ENCODE measurements at regions not wholly inside any gene's neighbourhood (a gene's known extent, or its start where the extent isn't known, plus 50 kb on each side); places are given as distances from the start of the nearest gene placed in this dataset.
"Not testable (repeated sequence)": the region's sequence is repeated elsewhere in the genome, so short reads cannot be mapped to it uniquely, and the experiment has no call there.

DNA sequence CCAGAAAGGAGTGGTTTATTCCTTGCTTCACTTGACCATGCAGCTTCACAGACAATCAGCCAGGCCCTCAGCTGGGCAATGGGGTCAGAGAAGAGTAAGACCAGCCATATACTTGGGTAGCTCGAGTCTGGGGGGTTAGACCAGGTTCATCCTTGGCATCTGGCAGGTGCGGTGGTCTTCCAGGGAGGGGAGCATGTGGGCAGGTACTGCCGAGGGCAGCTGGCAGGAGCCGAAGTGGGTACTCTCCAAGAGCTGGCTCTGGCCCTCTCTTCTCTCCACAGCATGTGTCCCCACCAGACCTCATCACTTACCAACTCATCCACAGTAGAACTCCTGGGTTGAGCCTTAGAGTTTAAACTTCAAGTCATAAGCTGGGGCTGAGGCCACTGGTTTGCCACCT lies 156.8 kb downstream of the FOXD2 start:
- DNase-seq (ENCODE audit: low read depth): no peak

DNA sequence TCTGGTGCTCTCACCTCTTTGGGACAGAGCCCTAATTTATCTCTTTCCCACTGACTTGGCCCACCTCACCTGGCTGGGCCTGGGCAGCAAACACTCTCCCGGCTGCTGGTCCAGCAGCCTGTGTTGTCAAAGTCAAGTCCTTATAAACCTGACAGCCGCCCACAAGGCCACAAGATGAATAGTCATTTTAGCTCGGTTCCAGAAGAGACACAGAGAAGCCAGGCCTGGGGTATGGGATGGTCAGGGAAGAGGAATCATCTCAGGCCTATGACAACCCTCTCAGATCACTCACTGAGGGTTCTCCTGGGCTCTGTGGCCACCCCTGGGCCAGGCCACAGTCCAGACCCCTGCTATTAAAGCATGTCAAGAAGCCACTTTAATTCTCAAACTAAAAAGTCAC lies 158.5 kb downstream of the FOXD2 start:
- DNase-seq (ENCODE audit: low read depth): no peak

DNA sequence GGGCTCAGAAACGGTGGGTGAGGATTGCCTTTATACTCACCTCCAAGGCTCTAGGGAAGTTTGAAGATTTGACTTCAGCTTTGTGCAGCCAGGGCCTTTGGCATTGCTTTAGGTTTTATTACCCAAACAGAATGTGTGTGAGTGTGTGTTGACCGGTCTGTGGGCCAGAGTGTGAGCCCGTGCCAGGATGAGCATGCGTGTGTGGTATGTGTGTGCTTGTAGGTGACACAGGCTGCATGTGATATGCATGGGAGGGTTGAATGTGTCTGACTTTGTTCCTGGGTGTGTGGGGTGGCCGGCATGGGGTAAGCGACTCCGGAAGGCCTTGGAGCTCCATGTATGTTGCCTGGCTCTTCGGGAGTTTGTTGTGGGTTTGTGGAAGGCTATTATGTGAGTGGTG lies 160.5 kb downstream of the FOXD2 start:
- DNase-seq (ENCODE audit: low read depth): no peak

DNA sequence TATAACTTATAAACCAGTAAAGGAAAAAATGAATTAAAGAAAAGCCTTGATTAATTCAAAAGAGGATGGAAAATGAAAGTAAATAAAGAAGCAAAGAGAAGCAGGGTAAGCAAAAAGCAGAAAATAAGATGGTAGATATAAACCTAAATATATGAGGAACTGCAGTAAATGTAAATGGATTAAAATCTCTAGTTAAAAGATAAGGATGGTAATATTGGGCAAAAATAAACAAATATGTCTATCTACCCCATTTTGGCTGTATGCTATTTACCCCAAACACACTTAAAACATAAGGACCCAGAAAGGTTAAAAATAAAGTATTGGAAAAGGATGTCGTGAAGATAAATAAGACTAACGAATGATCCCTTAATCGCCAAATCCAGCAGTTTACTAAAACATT lies 161.9 kb downstream of the FOXD2 start:
- DNase-seq (ENCODE audit: low read depth): no peak

DNA sequence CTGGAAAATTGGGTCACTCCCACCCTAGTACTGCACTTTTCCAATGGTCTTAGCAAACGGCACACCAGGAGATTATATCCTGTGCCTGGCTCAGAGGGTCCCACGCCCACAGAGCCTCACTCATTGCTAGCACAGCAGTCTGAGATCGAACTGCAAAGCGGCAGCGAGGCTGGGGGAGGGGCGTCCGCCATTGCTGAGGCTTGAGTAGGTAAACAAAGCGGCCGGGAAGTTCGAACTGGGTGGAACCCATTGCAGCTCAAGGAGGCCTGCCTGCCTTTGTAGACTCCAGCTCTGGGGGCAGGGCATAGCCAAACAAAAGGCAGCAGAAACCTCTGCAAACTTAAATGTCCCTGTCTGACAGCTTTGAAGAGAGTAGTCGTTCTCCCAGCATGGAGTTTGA lies 164.6 kb downstream of the FOXD2 start:
- DNase-seq (ENCODE audit: low read depth): not testable (repeated sequence)

DNA sequence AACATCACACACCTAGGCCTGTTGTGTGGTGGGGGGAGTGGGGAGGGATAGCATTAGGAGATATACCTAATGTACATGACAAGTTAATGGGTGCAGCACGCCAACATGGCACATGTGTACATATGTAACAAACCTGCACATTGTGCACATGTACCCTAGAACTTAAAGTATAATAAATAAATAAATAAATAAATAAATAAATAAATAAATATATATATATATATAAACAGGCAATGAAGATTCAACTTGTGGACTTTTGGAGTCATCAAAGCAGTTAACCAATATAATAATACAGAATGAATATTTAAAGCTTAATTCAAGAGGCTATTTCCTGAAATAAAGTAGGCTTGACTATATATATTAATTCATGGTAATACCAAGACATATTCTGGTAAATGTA lies 167.0 kb downstream of the FOXD2 start:
- not testable (repeated sequence) for DNase-seq (ENCODE audit: low read depth)

DNA sequence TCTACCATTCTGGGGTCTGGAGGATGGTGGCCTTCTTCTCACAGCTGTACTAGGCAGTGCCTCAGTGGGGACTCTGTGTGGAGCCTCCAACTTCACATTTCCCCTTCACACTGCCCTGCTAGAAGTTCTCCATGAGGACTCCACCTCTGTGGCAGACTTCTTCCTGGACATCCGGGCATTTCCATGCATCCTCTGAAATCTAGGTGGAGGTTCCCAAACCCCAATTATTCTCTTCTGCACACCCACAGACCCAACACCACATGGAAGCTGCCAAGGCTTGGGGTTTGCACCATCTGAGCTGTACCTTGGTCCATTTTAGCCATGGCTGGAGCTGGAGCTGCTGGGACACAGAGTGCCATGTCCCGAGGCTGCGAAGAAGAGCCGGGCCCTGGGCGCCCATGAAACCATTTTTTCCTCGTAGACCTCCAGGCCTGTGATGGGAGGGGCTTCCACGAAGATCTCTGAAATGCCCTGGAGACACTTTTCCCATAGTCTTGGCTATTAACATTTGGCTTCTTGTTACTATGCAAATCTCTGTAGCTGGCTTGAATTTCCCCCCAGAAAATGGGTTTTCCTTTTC lies 170.5 kb downstream of the FOXD2 start:
- DNase-seq (ENCODE audit: low read depth): no peak

DNA sequence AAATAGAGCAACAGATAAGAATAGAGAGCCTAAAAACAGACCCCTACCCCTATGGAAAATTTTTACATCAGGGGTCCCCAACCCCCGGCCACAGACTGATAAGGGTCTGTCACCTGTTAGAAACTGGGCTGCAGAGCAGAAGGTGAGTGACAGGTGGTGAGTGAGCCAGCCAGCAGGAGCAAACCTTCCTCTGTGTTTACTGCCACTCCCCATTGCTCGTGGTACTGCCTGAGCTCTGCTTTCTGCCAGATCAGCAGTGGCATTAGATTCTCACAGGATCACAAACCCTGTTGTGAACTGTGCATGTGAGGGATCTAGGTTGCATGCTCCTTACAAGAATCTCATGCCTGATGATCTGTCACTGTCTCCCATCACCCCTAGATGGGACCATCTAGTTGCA lies 174.1 kb downstream of the FOXD2 start:
- DNase-seq (ENCODE audit: low read depth): no peak

DNA sequence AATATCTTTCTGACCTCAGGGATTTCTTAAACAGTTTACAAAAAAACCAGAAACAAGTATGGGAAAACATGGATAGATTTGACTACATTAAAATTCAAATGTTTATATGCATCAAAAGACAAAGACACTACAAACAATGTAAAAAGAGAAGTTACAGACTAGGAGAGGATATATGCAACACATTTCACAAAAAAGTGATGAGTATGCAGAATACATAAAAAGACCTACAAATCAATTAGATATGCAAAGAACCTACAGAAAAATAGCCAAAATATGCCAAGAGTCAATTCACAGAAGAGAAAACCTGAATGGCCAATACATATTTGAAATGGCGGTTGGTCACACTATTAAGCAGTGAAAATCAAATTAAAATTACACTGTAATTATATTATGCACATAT lies 175.0 kb downstream of the FOXD2 start:
- no peak for DNase-seq (ENCODE audit: low read depth)

DNA sequence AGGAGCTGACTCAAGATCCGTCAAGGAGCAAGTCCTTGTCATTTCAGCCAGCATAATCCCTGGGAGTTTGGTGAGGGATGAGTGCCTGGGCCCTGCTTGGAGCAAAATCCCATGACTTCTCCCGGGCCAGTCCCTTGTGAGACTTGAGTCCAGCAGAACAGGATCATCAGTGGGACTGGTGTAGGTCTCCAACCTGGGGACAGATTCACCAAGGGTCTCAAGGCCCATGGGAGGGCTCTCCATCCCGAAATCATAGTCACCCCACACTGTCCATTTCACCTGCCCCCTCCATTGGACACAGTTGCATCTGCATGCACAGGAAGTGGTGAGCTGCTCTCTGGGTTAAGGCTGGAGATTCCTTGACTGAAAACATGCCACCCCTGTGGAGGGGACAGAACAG lies 178.2 kb downstream of the FOXD2 start:
- no peak for DNase-seq (ENCODE audit: low read depth)

DNA sequence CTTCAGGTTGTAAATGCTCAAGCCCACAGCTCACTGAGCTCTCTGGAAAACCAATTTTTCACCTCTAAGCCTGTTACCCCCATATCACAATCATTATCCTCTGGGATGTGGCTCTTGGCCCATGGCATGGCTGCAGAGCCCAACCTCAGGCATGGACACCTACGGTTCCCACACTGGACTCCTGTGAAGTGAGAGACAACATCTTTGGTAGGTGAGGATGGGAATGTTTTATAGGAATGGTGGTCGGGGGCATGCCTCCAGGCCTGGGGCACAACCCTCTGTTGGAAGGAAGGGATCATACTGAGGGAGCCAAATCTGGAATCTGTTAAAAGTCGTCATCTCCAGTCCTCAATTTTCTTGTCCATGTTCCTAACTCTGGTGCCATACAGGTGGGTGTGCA lies 179.1 kb downstream of the FOXD2 start:
- no peak for DNase-seq (ENCODE audit: low read depth)

DNA sequence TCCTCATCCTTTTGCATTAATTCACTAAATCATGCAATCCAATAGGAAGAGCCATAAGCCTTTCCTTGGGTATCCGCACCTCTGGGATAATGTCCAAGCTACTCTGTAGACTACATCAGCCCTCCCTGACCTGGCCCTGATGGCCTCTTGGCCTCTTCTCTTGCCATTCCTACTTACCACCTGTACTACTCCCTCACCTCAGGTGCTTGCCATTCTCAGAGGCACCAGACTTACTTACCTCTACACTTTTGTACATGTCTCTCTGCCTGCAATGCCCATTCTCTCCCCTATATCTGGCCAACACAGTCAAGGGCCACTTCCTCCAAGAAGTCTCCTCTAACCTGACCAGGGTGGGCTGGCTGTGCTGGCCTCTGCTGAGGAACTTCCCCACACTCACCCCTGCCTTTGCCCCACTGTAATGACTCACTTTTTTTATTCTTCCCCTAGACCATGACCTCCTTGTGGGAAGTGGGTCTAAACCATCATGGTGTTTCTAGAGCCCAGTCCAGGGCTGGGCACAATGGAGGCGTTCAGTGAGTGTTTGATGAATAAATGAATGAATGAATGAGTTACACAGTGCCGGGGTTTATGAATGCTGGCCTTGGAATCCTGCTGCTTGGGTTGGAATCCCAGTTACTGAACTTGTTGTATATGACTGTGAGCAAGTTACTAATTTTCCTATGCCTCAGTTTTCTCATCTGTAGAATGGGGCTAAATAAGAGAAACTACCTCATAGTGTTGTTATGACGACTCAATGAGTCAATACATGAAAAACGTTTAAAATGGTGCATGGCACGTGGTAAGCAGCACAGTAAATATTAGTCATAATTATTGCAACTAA lies 179.8 kb downstream of the FOXD2 start:
- DNase-seq (ENCODE audit: low read depth): no peak

DNA sequence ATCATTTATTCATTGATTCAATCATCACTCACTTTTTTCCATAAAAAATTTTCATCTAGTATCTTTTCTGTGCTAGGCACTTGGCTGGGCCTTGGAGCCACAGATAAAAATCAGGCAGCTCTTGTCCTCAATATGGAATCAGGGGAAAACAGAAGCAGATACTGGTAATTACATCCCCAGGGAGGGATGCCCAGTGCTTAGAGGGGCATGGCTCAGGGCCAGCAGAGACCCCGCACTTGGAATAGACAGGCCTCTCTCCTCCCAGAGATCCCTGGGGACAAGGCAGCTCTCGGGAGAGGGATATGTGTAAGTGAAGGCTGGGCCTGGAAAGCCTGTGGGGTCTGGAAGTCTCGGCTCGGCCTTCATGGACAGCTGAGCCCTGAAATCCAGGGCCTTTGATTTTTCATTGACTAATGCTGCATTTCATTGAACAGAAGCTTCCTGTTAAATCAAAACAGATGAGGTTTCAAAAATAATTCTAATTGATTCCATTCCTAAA lies 180.4 kb downstream of the FOXD2 start:
- no peak for DNase-seq (ENCODE audit: low read depth)

DNA sequence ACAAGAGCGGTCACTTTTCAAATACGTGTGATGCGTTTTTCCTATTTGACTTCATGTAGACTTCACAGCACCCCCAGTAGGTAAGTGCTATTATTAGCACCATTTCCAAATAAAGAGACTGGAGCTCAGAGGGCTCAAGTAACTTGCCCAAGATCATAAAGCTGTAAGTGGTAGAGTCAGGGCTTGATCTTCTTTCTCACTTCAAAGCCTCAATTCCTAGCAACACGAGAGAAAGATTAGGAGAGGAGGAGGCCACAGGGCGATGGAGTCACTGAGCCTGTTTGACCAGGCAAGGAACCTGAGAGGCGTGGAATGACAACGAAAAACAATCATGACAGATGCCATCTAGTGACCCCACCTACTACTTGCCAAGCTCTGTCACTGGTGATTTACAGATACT lies 181.0 kb downstream of the FOXD2 start:
- DNase-seq (ENCODE audit: low read depth): no peak

DNA sequence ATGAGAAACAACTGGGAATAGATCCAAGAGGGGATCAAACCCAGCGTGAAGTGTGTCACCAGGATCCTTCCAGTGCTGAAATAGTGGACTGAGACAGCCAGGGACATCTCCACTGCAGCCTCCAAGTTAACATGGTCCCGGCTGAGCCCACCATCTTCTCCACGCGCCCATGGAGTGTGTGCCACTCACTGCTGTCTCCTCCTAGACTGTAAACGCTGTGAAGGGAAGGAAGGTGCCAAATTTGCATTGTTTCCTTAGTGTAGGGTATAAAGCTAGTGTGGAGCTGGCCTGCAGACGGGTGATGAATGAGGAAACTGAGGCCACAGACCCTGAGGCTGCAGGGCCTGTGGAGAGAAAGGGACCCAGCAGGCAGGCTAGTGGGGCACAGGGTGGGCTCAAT lies 183.6 kb downstream of the FOXD2 start:
- DNase-seq (ENCODE audit: low read depth): no peak

DNA sequence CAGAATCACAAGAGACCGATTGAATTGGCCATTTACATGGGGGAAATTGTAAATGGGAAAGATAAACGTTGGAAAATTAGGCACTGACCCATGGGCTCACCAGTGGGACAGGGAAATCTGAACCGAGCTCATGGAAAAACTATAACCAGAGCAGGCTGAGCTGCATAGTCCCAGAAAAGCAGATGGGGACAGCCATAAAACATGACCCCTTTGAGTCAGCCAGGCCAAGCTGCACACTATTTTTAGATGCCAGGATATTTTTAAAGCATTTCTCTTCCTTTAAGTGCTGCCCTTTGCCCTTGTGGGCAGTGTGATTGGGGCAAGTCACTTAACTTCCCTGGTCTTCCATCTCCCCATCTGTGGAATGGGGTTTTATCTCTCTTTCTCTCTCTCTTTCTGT lies 184.1 kb downstream of the FOXD2 start:
- no peak for DNase-seq (ENCODE audit: low read depth)

DNA sequence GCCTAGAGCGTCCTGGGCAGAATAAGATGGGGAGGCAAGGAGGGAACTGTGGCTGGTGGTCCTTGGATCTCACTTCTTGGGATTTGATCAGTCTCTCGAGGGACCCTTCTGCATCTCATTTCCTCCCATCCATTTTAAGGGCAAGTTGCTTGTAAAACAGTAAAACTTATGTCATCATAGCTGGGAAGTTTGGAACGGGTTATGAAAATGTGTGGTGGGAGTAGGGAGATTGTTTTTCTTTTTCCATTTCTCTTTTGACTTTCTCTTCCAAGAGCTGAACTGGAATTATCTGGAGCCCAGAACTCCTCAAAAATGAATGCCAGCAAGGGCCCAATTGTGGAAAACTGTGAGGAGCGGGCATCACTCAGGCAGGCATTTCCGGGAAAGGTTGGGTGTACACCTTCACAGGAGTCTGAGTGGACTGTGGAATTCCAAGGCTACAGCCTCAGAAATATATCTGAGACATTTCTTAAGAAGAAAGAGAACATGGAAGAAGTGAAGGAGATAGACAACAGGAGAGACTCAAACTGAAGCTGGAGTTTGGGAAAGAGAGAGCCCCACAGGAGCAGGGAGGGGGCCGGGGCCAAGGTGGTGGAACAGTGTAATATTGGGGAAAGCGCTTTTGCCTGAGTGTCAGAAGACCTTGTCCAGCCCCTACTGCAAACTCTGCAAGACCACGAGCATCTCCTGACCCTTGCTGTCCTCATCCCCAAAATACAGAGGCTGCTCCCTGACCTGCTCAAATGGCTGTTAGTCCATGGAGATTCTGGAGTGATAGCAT lies 185.1 kb downstream of the FOXD2 start:
- no peak for DNase-seq (ENCODE audit: low read depth)

DNA sequence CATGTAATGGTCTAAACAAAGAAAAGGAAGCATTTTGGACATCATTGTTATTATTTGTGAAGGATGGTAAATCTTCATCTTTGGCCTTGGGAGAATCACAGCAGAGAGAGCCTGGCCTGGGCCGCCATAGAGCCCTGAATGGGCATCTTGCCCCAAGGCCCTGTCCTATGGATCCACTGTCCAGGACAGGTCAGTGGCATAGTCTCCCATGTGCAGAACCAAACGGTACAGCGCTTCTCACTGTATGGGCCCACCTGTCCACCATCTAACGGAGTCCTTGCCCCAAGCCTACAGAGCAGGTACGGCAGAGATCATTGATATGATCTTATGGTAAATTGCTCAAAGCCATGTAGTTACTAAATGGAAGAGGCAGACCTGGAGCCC lies 185.7 kb downstream of the FOXD2 start:
- DNase-seq (ENCODE audit: low read depth): no peak

DNA sequence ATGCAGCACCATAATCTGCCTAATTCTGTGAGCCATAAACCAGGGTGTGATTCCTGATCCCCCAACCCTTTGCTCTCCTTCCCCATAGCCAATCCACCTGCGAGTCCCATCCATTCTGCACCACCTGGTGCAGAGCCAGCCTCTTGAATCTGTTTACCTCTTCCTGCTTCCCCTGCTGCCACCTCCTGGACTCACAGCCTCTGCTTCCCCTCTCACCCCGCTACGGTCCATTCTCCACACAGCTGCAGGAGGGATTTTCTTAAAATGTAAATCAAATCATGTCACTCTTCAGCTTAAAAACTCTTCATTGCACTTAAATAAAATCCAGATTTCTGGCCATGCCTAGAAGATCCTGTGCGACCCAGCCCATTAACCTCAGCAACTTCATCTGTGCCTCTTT lies 186.7 kb downstream of the FOXD2 start:
- DNase-seq (ENCODE audit: low read depth): no peak

DNA sequence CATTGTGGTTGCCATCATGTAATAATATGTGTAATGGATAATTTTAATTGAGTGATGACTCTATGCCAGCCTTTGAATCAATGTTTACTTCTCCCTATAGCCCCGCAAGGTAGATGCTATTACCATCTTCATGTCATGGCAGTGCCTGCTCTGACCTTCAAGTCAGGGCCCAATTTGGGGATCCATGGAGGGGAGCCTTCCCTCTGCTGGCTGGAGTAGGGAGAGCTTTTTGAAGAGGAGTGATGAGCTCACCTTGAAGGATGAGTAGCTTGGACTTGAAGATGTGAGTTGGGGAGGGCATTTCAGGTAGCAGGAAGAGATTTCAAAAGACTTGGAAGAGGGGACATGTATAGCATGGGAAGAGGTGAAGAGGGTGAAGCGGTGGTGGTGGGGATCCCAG lies 189.2 kb downstream of the FOXD2 start:
- DNase-seq (ENCODE audit: low read depth): no peak

DNA sequence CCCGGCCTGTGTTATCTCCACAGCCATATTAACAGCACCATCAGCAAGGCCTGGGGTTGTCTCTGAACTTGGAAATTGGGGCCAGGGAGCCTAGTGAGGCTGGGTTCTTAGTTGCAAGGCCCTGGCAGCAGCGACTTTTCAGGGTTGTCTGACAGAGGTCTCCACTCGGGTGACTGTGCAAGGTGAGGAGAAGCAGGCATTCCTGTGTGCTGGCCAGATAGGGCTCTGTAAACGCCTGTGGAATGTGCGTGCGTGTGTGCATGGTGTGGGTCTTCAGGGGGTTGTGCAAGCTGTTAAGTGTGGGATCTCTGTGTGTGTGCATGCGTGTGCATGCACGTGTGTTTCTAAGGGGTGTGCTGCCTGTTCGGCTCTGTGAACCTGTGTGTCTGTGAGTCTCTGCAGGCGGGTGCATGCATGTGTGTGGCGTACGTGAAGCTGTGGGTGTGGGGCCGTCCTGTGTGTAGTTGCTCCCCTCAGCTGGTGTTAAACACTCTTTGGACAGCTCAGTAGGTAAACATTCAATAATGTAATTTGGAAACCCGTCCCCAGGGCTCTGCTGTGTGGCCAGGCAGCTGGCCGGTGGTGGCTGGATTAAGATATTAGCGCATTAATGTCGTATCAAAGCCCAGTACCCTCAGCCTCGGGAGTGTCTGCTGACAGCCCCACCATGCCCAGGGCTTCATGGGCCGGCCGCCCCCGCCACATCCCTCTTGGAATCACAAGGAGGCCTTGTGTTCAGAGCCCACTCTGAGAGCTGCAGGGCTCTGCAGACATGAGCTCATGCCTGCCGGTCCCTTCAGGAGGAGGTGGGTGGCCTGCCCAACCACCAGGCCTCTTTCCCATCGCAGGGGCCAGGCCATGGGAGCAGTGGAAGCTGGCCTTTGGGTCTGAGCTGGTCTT lies 189.9 kb downstream of the FOXD2 start:
- no peak for DNase-seq (ENCODE audit: low read depth)

DNA sequence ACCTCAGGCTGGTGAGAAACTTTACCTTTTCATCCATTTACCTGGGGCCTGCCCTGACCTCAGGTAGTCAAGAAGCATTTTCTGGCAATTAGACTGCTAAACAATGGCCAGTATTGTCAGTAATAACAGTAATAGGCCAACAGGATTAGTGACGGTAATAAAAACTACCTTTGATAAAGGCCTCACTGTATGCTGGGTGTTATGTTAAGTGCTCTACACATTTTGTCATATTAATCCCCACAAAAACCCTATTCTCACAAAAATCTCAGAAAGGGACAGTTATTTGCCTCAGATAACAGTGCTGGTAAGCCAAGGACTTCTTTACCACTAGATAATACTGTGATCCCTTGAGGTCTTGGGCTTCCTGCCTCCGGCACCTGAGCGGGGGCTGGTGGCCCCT lies 191.4 kb downstream of the FOXD2 start:
- no peak for DNase-seq (ENCODE audit: low read depth)

Data from T-helper 22 cell (primary cell).